ENCODE measurements at regions not wholly inside any gene's neighbourhood (a gene's known extent, or its start where the extent isn't known, plus 50 kb on each side); places are given as distances from the start of the nearest gene placed in this dataset.

GRCh38 chr7:54879776-54880175 is 120.8 kb upstream of the SEC61G start:
- Histone ChIP-seq H3K4me3 (ENCODE audit: low read length in 2 of 2) (no peak overlapping the region), H3K4me1 (ENCODE audit: control insufficient read depth in 1 of 2, insufficient read depth in 2 of 2, low read length in 2 of 2) (no peaks in the 10 kb centered on the region), H3K9me3 (ENCODE audit: control insufficient read depth, low read length) (no peaks in the 10 kb centered on the region), H3K36me3 (ENCODE audit: control insufficient read depth in 1 of 2, insufficient read depth in 2 of 2, low read length in 1 of 2) (no peaks in the 10 kb centered on the region), H3K27me3 (ENCODE audit: control insufficient read depth in 1 of 2, insufficient read depth in 2 of 2, low read length in 1 of 2) (no peaks in the 10 kb centered on the region), H3K27ac (ENCODE audit: low read depth in 1 of 2, low read length in 2 of 2) (no peak overlapping the region)
- no peak for DNase-seq
- WGBS, 2 donors: 92% methylated on average over 2 of the region's 2 CpGs
- ATAC-seq (ENCODE audit: low FRiP score): no peak
- intact Hi-C loops (cut with DNase I): no loop called here

GRCh38 chr7:54880326-54880989 is 121.4 kb upstream of the SEC61G start:
- 81 to 85% methylated on average over 11 of the region's 11 CpGs for WGBS, 2 donors
- Histone ChIP-seq H3K27me3 (ENCODE audit: control insufficient read depth in 1 of 2, insufficient read depth in 2 of 2, low read length in 1 of 2) (no peaks in the 10 kb centered on the region), H3K36me3 (ENCODE audit: control insufficient read depth in 1 of 2, insufficient read depth in 2 of 2, low read length in 1 of 2) (no peaks in the 10 kb centered on the region), H3K4me1 (ENCODE audit: control insufficient read depth in 1 of 2, insufficient read depth in 2 of 2, low read length in 2 of 2) (no peaks in the 10 kb centered on the region), H3K4me3 (ENCODE audit: low read length in 2 of 2) (no peak overlapping the region), H3K9me3 (ENCODE audit: control insufficient read depth, low read length) (no peaks in the 10 kb centered on the region), H3K27ac (ENCODE audit: low read depth in 1 of 2, low read length in 2 of 2) (no peak overlapping the region)
- no peak for ATAC-seq (ENCODE audit: low FRiP score)
- no peak for DNase-seq
- intact Hi-C loops (cut with DNase I): no loop called here

- no peaks in the 10 kb centered on the region for H3K4me1 ChIP-seq (ENCODE audit: control insufficient read depth in 1 of 2, insufficient read depth in 2 of 2, low read length in 2 of 2)
- no peak overlapping the region for H3K27ac ChIP-seq (ENCODE audit: low read depth in 1 of 2, low read length in 2 of 2)
- H3K9me3 ChIP-seq (ENCODE audit: control insufficient read depth, low read length): no peaks in the 10 kb centered on the region
- DNase-seq (no peak), ATAC-seq (ENCODE audit: low FRiP score) (peak; percentile 63)
- no peaks in the 10 kb centered on the region for H3K36me3 ChIP-seq (ENCODE audit: control insufficient read depth in 1 of 2, insufficient read depth in 2 of 2, low read length in 1 of 2)
- no peak overlapping the region for H3K4me3 ChIP-seq (ENCODE audit: low read length in 2 of 2)
- 30 to 33% methylated on average over 3 of the region's 3 CpGs for WGBS, 2 donors
- intact Hi-C loops (cut with DNase I): no loop called here
- H3K27me3 ChIP-seq (ENCODE audit: control insufficient read depth in 1 of 2, insufficient read depth in 2 of 2, low read length in 1 of 2): no peaks in the 10 kb centered on the region
These were observed 123.0 kb upstream of the SEC61G start for GRCh38 chr7:54881816-54882520.

GRCh38 chr7:54882694-54883093 is 123.7 kb upstream of the SEC61G start:
- H3K4me3 ChIP-seq (ENCODE audit: low read length in 2 of 2): no peak overlapping the region
- no peaks in the 10 kb centered on the region for H3K36me3 ChIP-seq (ENCODE audit: control insufficient read depth in 1 of 2, insufficient read depth in 2 of 2, low read length in 1 of 2)
- no peaks in the 10 kb centered on the region for H3K9me3 ChIP-seq (ENCODE audit: control insufficient read depth, low read length)
- no peak for DNase-seq
- no peaks in the 10 kb centered on the region for H3K4me1 ChIP-seq (ENCODE audit: control insufficient read depth in 1 of 2, insufficient read depth in 2 of 2, low read length in 2 of 2)
- no peaks in the 10 kb centered on the region for H3K27me3 ChIP-seq (ENCODE audit: control insufficient read depth in 1 of 2, insufficient read depth in 2 of 2, low read length in 1 of 2)
- intact Hi-C loops (cut with DNase I): no loop called here
- H3K27ac ChIP-seq (ENCODE audit: low read depth in 1 of 2, low read length in 2 of 2): no peak overlapping the region
- 90 to 96% methylated on average over 1 of the region's 1 CpG for WGBS, 2 donors
- ATAC-seq (ENCODE audit: low FRiP score): no peak

- Histone ChIP-seq H3K36me3 (ENCODE audit: control insufficient read depth in 1 of 2, insufficient read depth in 2 of 2, low read length in 1 of 2) (no peaks in the 10 kb centered on the region), H3K4me1 (ENCODE audit: control insufficient read depth in 1 of 2, insufficient read depth in 2 of 2, low read length in 2 of 2) (no peaks in the 10 kb centered on the region), H3K4me3 (ENCODE audit: low read length in 2 of 2) (no peak overlapping the region), H3K9me3 (ENCODE audit: control insufficient read depth, low read length) (no peaks in the 10 kb centered on the region), H3K27me3 (ENCODE audit: control insufficient read depth in 1 of 2, insufficient read depth in 2 of 2, low read length in 1 of 2) (no peaks in the 10 kb centered on the region), H3K27ac (ENCODE audit: low read depth in 1 of 2, low read length in 2 of 2) (no peak overlapping the region)
- ATAC-seq (ENCODE audit: low FRiP score): no peak
- DNase-seq: no peak
- WGBS, 2 donors: 94 to 97% methylated on average over 1 of the region's 1 CpG
- intact Hi-C loops (cut with DNase I): no loop called here
These were observed 124.6 kb upstream of the SEC61G start for GRCh38 chr7:54883576-54883975.

GRCh38 chr7:54885285-54885684 is 126.3 kb upstream of the SEC61G start:
- no peak for ATAC-seq (ENCODE audit: low FRiP score)
- intact Hi-C loops (cut with DNase I): no loop called here
- Histone ChIP-seq H3K36me3 (ENCODE audit: control insufficient read depth in 1 of 2, insufficient read depth in 2 of 2, low read length in 1 of 2) (no peaks in the 10 kb centered on the region), H3K4me1 (ENCODE audit: control insufficient read depth in 1 of 2, insufficient read depth in 2 of 2, low read length in 2 of 2) (no peaks in the 10 kb centered on the region), H3K4me3 (ENCODE audit: low read length in 2 of 2) (no peak overlapping the region), H3K27ac (ENCODE audit: low read depth in 1 of 2, low read length in 2 of 2) (no peak overlapping the region), H3K9me3 (ENCODE audit: control insufficient read depth, low read length) (no peaks in the 10 kb centered on the region), H3K27me3 (ENCODE audit: control insufficient read depth in 1 of 2, insufficient read depth in 2 of 2, low read length in 1 of 2) (no peaks in the 10 kb centered on the region)
- 95 to 97% methylated on average over 1 of the region's 1 CpG for WGBS, 2 donors
- DNase-seq: no peak

GRCh38 chr7:54888067-54888733 is 129.2 kb upstream of the SEC61G start:
- intact Hi-C loops (cut with DNase I): no loop called here
- Histone ChIP-seq H3K27ac (ENCODE audit: low read depth in 1 of 2, low read length in 2 of 2) (no peak overlapping the region), H3K9me3 (ENCODE audit: control insufficient read depth, low read length) (no peaks in the 10 kb centered on the region), H3K36me3 (ENCODE audit: control insufficient read depth in 1 of 2, insufficient read depth in 2 of 2, low read length in 1 of 2) (no peaks in the 10 kb centered on the region), H3K4me1 (ENCODE audit: control insufficient read depth in 1 of 2, insufficient read depth in 2 of 2, low read length in 2 of 2) (no peaks in the 10 kb centered on the region), H3K27me3 (ENCODE audit: control insufficient read depth in 1 of 2, insufficient read depth in 2 of 2, low read length in 1 of 2) (no peaks in the 10 kb centered on the region), H3K4me3 (ENCODE audit: low read length in 2 of 2) (no peak overlapping the region)
- peak; percentile 56 for ATAC-seq (ENCODE audit: low FRiP score)
- no peak for DNase-seq
- 38 to 39% methylated on average over 26 of the region's 26 CpGs for WGBS, 2 donors

- WGBS, 2 donors: 11 to 15% methylated on average over 12 of the region's 12 CpGs
- no peak for ATAC-seq (ENCODE audit: low FRiP score)
- intact Hi-C loops (cut with DNase I): no loop called here
- no peak for DNase-seq
- no peak overlapping the region for H3K27ac ChIP-seq (ENCODE audit: low read depth in 1 of 2, low read length in 2 of 2)
- H3K4me3 ChIP-seq (ENCODE audit: low read length in 2 of 2): no peak overlapping the region
- H3K36me3 ChIP-seq (ENCODE audit: control insufficient read depth in 1 of 2, insufficient read depth in 2 of 2, low read length in 1 of 2): no peaks in the 10 kb centered on the region
- H3K27me3 ChIP-seq (ENCODE audit: control insufficient read depth in 1 of 2, insufficient read depth in 2 of 2, low read length in 1 of 2): no peaks in the 10 kb centered on the region
- H3K9me3 ChIP-seq (ENCODE audit: control insufficient read depth, low read length): no peaks in the 10 kb centered on the region
- H3K4me1 ChIP-seq (ENCODE audit: control insufficient read depth in 1 of 2, insufficient read depth in 2 of 2, low read length in 2 of 2): no peaks in the 10 kb centered on the region
These were observed 129.7 kb upstream of the SEC61G start for GRCh38 chr7:54888734-54889082.

GRCh38 chr7:54897891-54898290 is 120.9 kb upstream of the EGFR start:
- intact Hi-C loops (cut with DNase I): no loop called here
- DNase-seq: no peak
- peak; percentile 31 for ATAC-seq (ENCODE audit: low FRiP score)
- no peaks in the 10 kb centered on the region for H3K9me3 ChIP-seq (ENCODE audit: control insufficient read depth, low read length)
- H3K36me3 ChIP-seq (ENCODE audit: control insufficient read depth in 1 of 2, insufficient read depth in 2 of 2, low read length in 1 of 2): no peaks in the 10 kb centered on the region
- no peaks in the 10 kb centered on the region for H3K27me3 ChIP-seq (ENCODE audit: control insufficient read depth in 1 of 2, insufficient read depth in 2 of 2, low read length in 1 of 2)
- no peaks in the 10 kb centered on the region for H3K4me1 ChIP-seq (ENCODE audit: control insufficient read depth in 1 of 2, insufficient read depth in 2 of 2, low read length in 2 of 2)
- no peak overlapping the region for H3K27ac ChIP-seq (ENCODE audit: low read depth in 1 of 2, low read length in 2 of 2)
- H3K4me3 ChIP-seq (ENCODE audit: low read length in 2 of 2): no peak overlapping the region
- WGBS, 2 donors: 36 to 39% methylated on average over 2 of the region's 2 CpGs
